ENCODE measurements at regions not wholly inside any gene's neighbourhood (a gene's known extent, or its start where the extent isn't known, plus 50 kb on each side); places are given as distances from the start of the nearest gene placed in this dataset.
"Not testable (repeated sequence)": the region's sequence is repeated elsewhere in the genome, so short reads cannot be mapped to it uniquely, and the experiment has no call there.

DNA sequence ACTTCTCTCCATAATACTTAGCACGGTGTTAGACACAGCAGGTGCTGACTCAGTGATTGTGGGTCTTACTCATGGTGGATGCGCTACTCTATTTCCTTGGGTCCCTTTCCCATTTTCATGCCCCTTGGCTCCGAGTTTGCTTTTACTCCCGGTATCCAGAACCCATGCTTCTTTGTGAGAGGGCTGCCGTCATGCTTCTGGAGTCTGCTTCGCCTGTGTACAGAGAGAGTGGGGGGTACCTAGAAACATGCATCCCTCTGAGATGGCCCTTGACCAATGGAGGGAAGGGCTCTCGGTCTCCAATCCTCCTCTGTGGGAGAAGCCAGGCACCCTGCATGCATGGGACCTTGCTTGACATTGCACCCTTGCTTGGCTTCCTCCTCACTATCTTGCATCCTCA, 160.4 kb downstream of the NRN1 start:
- Histone ChIP-seq H3K4me3 (ENCODE audit: low read depth, low read length) (no peak overlapping the region), H3K27me3 (ENCODE audit: control insufficient read depth, insufficient read depth, low read length) (peaks cover 5% of the 10 kb centered on the region), H3K9me3 (ENCODE audit: control insufficient read depth, insufficient read depth, low read length) (no peaks in the 10 kb centered on the region; the same call in 1 of the 2 replicates), H3K27ac (ENCODE audit: low read depth, low read length) (no peak overlapping the region)
- ChIA-PET POLR2A (no interaction called here), CTCF (no interaction called here)
- DNase-seq (ENCODE audit: low read depth, low spot score): no peak
- TF ChIP-seq, protein P1, sequence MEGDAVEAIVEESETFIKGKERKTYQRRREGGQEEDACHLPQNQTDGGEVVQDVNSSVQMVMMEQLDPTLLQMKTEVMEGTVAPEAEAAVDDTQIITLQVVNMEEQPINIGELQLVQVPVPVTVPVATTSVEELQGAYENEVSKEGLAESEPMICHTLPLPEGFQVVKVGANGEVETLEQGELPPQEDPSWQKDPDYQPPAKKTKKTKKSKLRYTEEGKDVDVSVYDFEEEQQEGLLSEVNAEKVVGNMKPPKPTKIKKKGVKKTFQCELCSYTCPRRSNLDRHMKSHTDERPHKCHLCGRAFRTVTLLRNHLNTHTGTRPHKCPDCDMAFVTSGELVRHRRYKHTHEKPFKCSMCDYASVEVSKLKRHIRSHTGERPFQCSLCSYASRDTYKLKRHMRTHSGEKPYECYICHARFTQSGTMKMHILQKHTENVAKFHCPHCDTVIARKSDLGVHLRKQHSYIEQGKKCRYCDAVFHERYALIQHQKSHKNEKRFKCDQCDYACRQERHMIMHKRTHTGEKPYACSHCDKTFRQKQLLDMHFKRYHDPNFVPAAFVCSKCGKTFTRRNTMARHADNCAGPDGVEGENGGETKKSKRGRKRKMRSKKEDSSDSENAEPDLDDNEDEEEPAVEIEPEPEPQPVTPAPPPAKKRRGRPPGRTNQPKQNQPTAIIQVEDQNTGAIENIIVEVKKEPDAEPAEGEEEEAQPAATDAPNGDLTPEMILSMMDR (IDR thresholded peaks at IDR 0.05; ENCODE audit: low read depth, low read length): no peak

DNA sequence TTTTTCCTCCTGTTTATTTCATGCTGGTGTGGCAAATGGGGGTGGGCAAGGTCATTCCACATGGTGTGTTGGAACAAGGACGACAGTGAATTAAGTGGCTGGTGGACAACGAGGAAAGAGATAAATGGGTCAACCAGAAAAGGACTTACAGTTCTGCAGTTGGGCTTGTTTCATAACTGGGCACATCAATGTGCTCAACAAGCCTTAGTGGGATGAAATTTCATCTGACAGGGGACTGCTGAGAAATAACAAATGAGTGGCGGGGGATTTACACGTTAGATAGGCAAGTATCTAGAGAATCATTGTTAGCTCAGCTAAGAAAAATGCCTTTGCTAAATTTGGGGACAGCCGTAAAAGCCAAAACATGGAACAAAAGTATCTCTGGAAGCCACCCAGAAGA, 163.6 kb downstream of the NRN1 start:
- H3K27ac ChIP-seq (ENCODE audit: low read depth, low read length): no peak overlapping the region
- 0 out of 2 replicates have a peak, but pooled peaks cover 8% of the 10 kb centered on the region for H3K9me3 ChIP-seq (ENCODE audit: control insufficient read depth, insufficient read depth, low read length)
- CTCF ChIA-PET: no interaction called here
- POLR2A ChIA-PET: no interaction called here
- DNase-seq (ENCODE audit: low read depth, low spot score): no peak
- TF ChIP-seq, protein P1 (IDR thresholded peaks at IDR 0.05; ENCODE audit: low read depth, low read length): no peak
- no peaks in the 10 kb centered on the region for H3K27me3 ChIP-seq (ENCODE audit: control insufficient read depth, insufficient read depth, low read length)
- no peak overlapping the region for H3K4me3 ChIP-seq (ENCODE audit: low read depth, low read length)

GRCh38 chr6:5840734-5841390, 165.9 kb downstream of the NRN1 start:
- H3K27ac ChIP-seq (ENCODE audit: low read depth, low read length): no peak overlapping the region
- POLR2A ChIA-PET: no interaction called here
- no peak overlapping the region for H3K4me3 ChIP-seq (ENCODE audit: low read depth, low read length)
- DNase-seq (ENCODE audit: low read depth, low spot score): no peak
- H3K27me3 ChIP-seq (ENCODE audit: control insufficient read depth, insufficient read depth, low read length): no peaks in the 10 kb centered on the region
- CTCF ChIA-PET: no interaction called here
- H3K9me3 ChIP-seq (ENCODE audit: control insufficient read depth, insufficient read depth, low read length): peaks cover 8% of the 10 kb centered on the region; the same call in 1 of the 2 replicates
- TF ChIP-seq, protein P1 (IDR thresholded peaks at IDR 0.05; ENCODE audit: low read depth, low read length): no peak

GRCh38 chr6:5838656-5839396, 167.9 kb downstream of the NRN1 start:
- Histone ChIP-seq H3K4me3 (ENCODE audit: low read depth, low read length) (no peak overlapping the region), H3K27ac (ENCODE audit: low read depth, low read length) (no peak overlapping the region), H3K27me3 (ENCODE audit: control insufficient read depth, insufficient read depth, low read length) (no peaks in the 10 kb centered on the region), H3K9me3 (ENCODE audit: control insufficient read depth, insufficient read depth, low read length) (peaks cover 13% of the 10 kb centered on the region)
- ChIA-PET POLR2A (no interaction called here), CTCF (no interaction called here)
- TF ChIP-seq, protein P1 (IDR thresholded peaks at IDR 0.05; ENCODE audit: low read depth, low read length): no peak
- no peak for DNase-seq (ENCODE audit: low read depth, low spot score)

DNA sequence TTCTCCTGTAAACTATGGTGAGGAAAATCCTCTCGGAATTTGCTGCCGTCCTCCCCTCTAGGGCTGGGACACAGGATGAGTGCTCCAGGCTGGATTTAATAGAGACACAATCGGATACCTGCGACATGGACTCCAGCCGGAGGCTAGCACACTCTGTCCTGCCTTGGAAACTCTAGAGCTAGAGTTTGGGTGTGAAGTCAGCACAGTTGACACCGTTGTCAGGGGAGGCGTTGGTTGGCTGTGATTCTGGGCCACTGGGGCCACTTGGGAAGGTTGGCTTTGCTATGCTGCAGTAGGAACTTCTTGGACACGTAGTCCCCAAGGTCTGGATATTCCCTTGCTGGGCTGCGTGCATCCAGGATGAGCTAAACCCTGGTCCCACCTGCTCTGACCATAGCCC, 169.4 kb downstream of the NRN1 start:
- DNase-seq (ENCODE audit: low read depth, low spot score): no peak
- CTCF ChIA-PET: interaction anchor here (0.6 kb wide), 1 partner anchor 856 kb away, joined by 3 read pairs; no protein-coding TSS in a partner anchor

DNA sequence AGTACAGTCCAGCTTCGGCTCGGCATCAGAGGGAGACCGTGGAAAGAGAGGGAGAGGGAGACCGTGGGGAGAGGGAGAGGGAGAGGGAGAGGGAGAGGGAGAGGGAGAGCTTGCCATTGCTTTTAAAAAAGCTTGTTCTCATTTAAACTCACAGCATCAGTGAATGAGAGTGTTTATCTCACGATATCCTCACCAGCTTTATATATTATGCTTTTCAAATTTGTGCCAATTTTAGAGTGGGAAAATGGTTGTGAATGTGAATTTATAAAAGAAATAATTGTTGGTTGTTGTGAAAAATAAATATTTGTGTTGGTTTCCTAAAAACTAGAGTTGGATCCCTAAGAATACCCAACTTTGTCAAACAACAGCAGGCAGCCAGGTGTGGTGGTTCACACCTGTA, 170.1 kb downstream of the NRN1 start:
- H3K27ac ChIP-seq (ENCODE audit: low read depth, low read length); H3K4me3 ChIP-seq (ENCODE audit: low read depth, low read length); H3K27me3 ChIP-seq (ENCODE audit: control insufficient read depth, insufficient read depth, low read length); CTCF ChIA-PET; DNase-seq (ENCODE audit: low read depth, low spot score): not testable (repeated sequence)
- POLR2A ChIA-PET: interaction anchor here (0.5 kb wide), 1 partner anchor 1016 kb away, joined by 5 read pairs; no protein-coding TSS in a partner anchor
- peaks cover 16% of the 10 kb centered on the region for H3K9me3 ChIP-seq (ENCODE audit: control insufficient read depth, insufficient read depth, low read length)

More for the DNA sequence above, 169.4 kb downstream of the NRN1 start:
- Histone ChIP-seq H3K27me3 (ENCODE audit: control insufficient read depth, insufficient read depth, low read length) (no peaks in the 10 kb centered on the region), H3K27ac (ENCODE audit: low read depth, low read length) (no peak overlapping the region), H3K9me3 (ENCODE audit: control insufficient read depth, insufficient read depth, low read length) (peaks cover 16% of the 10 kb centered on the region), H3K4me3 (ENCODE audit: low read depth, low read length) (no peak overlapping the region)
- POLR2A ChIA-PET: no interaction called here
- TF ChIP-seq, protein P1 (IDR thresholded peaks at IDR 0.05; ENCODE audit: low read depth, low read length): no peak

Measured in AG04450 (cell line).